ENCODE measurements at regions not wholly inside any gene's neighbourhood (a gene's known extent, or its start where the extent isn't known, plus 50 kb on each side); places are given as distances from the start of the nearest gene placed in this dataset.
"Not testable (repeated sequence)": the region's sequence is repeated elsewhere in the genome, so short reads cannot be mapped to it uniquely, and the experiment has no call there.

DNA sequence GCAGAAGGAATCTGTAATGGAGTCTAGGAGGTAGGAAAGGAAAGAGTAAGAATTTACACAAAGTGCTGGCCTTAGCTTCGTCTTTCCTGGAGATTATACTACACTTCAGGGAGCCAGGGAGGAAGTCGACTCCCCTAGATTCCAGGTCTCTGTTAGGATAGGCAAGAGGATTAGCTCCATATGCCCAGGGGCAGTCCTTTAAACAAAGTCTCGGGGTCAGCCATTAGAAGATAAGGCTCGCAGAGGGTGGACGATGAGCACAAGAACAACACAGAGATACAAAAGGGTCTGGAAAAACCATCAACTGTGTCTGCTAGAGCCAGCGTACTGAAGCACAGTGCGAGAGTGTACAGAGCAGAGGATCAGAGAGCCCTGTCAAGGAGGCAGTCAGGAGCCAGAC lies 344.7 kb upstream of the TNC start:
- DNase-seq (ENCODE audit: low read depth), result no peak

- DNase-seq (ENCODE audit: low read depth), result no peak
These were observed 348.8 kb upstream of the TNC start for GRCh38 chr9:115466756-115467155.

DNA sequence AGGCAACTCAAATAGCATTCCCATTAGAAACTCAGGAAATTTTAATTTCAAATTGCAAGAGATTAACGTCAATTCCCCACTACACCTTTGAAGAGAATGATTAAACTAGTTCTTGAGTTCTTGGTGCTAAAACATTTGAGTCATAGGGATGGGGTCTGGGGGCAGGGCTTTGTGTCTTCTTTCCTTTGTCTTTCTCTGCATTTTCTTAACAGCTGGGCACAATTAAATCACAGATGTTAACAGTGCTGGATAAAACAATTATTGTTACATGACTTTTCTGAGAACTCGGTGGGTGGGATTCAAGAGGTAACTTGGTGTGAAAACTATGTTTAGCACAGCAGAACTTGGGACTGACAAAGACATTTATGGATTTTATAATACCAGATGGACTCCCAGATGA lies 351.9 kb upstream of the TNC start:
- DNase-seq (ENCODE audit: low read depth), result peak; percentile 54

GRCh38 chr9:115473032-115473431 lies 355.1 kb upstream of the TNC start:
- not testable (repeated sequence) for DNase-seq (ENCODE audit: low read depth)

GRCh38 chr9:115481769-115482168 lies 363.8 kb upstream of the TNC start:
- no peak for DNase-seq (ENCODE audit: low read depth)

DNA sequence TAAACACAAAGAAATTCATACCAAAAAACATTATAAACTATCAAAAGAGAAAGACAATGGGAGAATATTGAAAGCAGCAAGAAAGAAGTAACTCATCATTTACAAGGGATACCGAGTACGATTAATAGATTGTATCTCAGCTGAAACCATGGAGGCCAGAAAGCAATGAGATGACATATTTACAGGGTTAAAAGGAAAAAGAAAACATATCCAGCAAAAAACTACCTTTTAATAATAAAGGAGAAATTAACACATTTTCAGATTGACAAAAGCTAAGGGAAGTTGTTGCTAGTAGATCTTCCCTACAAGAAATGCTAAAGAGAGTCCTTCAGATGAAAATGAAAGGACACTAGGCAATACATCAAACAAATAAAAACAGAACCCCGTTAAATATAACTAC lies 364.8 kb upstream of the TNC start:
- DNase-seq (ENCODE audit: low read depth), result no peak

- no peak for DNase-seq (ENCODE audit: low read depth)
These were observed 374.9 kb upstream of the TNC start for GRCh38 chr9:115492869-115493268.

DNA sequence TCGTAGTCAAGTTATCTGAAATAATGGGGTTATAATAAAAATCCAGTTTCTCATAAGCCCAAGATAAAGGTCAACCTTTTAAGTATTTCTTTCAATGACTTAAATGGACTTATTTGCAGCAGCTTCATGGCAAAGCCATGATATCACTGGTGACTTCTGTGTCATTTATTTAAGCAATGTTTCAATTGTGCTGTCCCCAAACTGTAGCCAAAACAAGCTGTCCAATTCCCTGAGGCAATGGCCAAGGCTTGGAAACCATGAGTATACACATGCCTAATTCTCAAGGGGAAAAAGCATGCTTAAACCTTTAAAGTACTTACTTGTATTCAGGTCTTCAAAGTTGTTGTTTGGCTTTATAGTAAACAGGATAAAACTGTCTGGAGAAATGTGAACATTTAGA lies 376.4 kb upstream of the TNC start:
- peak; percentile 19 for DNase-seq (ENCODE audit: low read depth)

DNA sequence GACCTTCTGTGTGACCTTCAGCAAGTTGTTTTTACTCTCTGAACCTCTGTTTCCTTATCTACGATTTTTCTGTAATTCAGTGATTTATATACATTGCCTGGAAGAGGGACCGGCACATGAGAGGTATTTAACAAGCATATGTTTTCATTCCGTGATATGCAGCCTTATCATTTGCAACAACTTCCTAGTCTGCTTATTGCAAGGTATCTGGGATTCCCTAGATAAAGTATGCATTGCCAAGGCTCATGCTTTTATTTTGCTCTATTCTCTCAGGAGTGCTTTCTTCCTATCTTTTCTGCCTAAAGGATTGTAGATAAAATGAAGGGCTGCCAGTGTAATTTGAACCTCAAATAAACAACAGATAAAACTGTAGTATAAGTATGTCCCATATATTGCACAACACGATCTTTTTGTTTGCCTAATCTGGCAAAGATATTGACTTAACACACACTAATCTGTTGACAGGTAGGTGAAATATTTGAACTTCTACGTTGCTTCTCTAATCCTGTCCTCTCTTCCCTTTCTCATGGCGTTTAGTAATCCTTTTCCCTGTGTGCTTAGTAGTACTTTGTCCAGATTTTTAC lies 377.2 kb upstream of the TNC start:
- no peak for DNase-seq (ENCODE audit: low read depth)

GRCh38 chr9:115495836-115496235 lies 377.9 kb upstream of the TNC start:
- DNase-seq (ENCODE audit: low read depth), result no peak

GRCh38 chr9:115498303-115498702 lies 380.3 kb upstream of the TNC start:
- DNase-seq (ENCODE audit: low read depth), result no peak

GRCh38 chr9:115507148-115507547 lies 389.2 kb upstream of the TNC start:
- DNase-seq (ENCODE audit: low read depth), result no peak

DNA sequence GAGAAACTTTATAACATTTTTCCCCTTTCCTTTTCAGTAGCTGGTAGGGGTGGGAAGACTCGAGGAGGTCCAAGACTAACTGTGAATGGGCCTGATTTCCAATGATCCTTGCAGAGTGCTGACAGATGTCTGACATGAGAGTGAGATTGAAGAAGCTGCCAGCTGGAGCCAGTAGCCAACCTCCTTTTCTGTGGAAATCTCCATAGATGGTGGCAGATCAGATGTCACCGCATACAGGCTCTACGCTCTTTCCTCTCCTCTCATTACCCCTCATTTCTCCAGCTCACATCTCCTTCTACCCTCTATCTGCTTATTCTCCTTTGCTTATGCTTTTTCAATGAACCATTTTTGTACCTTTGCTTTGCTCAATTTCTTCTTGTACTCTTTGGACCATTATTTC lies 395.2 kb upstream of the TNC start:
- no peak for DNase-seq (ENCODE audit: low read depth)

DNA sequence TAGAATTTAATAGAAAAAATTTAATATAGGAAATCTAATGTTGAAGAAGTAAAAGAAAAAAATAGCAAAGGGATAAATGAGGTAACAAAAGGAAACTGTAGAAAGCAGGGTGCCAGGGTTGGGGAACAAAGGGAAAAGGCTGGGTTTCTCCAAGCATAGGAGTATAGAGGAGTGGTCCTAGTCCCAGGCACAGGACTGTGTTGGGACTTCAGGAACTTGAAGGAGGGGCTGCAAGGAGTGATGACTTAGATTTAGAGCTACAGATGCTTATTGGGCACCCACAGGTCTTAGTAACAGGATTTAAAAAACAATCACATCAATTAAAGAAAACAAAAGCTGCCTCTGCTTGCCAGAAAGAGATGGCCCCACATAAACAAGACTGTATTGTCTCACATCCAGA lies 396.5 kb upstream of the TNC start:
- DNase-seq (ENCODE audit: low read depth), result no peak

DNA sequence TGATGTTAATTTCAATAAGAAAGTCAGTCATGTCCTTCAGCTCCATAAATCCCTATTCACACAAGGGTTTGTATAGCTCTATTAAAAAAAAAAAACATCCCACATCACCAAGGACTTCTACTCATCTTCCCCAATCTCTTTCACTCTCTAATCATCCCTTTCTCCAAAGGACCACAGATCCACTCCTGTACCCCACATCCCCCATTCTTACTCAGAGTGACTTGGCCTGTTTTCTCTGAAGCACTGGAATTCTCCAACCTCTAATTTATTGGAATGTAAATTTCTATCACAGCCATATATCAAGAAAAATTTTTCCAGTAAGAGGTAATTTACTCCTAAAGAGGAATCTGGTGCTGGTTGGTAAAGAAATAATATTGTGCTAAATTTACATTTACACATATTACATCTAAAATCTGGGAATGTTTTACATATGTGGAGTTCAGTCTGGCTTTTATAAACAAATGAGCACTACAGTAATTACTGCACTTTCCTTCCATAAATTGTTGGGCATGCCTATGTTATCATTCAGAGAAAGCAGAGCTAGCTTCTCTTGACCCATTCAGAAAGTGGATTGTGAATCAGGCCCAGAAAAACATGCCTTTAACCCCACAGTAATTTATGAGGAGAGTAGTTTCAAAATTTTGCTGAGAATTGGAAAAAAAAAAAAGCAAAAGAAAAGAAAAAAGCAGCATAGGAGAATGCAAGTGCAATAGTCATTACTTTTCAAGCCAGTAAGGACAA lies 399.5 kb upstream of the TNC start:
- no peak for DNase-seq (ENCODE audit: low read depth)

- no peak for DNase-seq (ENCODE audit: low read depth)
These were observed 402.7 kb upstream of the TNC start for GRCh38 chr9:115520646-115521045.

DNA sequence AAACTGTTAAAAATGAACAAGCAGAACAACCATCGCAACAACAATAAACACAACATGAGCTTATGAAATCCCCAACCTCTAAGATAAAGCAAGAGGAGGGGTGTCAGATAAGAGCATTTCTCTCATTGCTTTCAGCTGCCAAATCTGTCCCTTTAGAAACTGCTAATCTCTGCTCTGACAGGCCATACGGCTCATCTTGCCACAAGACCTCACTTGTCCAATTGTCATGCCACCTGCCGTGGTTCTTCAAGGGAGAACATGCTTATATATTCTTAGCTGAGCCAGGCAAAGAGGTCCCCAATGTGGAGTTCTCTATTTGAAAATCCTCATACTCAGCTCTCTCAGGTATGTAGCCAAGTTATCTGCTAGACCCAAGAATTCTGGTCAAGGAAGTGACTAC lies 405.0 kb upstream of the TNC start:
- DNase-seq (ENCODE audit: low read depth), result no peak

DNA sequence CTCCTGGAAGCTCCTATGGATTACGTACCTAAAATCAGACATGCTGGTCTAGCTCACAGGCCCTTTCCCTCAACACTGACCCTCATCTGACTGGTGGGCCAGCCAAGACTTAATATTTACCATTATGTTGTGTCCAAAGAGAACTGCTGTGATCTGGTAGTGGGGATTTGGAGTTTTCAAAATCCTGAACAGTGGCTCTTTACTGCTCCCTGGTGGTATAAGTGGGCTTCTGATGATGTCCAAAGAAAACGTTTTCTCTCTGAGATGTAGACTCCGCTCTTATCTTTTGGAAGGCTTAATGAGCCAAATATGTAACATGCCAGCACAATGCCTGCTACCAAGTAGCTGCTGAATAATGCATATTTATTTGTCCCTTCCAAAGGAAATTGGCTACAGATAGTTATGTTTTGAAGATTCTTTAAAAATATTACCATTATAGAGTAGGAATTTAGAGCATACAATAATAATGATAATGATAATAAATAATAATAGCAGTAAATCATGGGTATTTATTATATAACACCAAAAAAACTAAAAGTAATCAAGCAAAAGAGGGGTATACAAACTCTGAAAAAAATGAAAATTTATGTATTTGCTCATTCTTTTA lies 406.6 kb upstream of the TNC start:
- DNase-seq (ENCODE audit: low read depth), result peak; percentile 75

DNA sequence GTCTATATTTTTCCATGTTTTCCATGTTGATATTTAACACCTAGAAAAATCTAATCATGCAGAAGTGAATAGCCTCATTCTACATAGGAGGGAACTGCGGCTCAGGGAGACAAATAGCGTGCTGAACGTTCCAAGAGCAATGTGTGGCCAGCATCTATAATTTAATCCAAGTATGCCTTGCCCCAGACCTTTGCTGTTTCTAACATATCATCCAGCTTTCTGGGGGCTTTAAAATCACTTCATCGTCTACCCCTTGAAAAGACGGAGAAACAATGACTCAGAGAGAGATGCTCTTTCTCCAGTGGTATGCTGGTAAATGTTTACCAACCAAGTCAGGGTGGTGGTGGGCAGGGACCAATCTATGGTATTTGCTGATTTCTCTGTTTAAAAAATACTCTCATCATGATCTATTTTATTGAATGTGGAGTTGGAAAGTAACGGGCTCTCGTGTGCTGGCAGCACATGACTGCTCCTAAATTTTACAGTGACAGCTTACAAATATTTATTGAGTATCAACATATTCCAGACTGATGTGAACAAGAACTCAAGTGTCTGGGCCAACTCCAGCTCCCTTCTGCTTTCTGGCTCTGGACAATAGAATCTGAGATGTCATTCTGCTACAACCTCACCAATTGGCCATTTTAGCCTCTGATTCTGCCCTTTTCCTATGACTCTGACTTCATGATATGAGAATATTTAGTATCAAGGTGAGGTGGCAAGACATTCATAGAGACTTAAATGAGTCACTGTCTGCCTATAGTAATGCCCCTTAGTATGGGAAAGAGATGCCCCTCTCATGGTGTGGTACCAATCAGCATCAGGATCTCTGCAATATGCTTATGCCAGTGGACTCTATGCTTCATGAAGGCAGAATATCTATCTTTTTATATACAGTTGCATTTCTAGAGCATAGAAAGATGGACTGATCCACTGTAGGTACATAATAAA lies 407.4 kb upstream of the TNC start:
- DNase-seq (ENCODE audit: low read depth), result no peak

DNA sequence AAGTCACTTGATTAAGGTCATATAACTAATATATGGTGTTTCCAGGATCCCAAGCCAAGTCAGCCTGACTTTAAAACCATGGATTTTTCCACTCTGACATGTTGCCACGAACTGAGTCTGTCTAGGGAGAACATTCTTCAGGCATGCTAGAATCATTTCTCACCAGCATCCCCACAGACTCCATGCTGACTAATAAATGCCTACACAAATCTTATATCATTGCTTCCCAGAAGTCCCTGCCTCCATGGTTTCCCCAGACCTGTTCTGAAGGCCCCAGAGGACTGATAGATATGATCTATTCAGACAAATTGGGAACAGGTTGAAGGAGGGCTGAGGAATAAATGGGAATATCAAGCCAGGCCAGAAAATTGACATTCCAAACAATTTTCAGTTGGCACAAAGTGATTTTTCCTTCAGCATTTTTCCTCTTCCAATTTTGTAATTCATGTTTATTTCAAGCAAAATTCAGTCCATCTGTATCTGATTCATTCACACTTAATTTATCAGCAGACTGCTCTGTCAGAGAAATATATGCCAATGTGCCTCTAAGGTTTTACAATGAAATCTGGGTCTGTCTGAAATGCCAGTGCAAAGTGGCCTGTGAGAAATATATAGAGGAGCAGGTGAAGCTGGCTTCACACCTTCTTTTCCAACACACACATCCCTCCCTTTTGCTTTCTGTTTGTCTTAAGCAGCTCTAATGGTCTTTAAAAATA lies 413.6 kb upstream of the TNC start:
- DNase-seq (ENCODE audit: low read depth), result peak; percentile 58

DNA sequence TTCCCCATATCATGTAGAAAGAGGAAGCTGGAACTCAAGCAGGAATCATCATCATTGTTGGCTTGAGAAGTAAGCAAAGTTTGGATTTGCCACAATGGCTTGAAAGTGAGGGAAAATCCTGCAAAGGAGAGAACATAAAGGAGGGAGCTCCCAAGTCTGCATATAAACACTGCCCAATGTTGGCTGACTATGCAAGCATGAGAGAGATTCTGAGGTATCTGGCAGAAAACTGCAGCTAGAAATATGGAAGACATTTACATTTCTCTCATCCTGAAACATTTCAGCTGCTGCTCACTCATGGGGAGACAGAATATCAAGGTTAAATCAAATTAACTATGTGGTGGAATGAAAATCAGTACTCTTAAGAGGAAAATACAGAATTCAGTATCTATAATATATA lies 415.6 kb upstream of the TNC start:
- DNase-seq (ENCODE audit: low read depth), result no peak

DNA sequence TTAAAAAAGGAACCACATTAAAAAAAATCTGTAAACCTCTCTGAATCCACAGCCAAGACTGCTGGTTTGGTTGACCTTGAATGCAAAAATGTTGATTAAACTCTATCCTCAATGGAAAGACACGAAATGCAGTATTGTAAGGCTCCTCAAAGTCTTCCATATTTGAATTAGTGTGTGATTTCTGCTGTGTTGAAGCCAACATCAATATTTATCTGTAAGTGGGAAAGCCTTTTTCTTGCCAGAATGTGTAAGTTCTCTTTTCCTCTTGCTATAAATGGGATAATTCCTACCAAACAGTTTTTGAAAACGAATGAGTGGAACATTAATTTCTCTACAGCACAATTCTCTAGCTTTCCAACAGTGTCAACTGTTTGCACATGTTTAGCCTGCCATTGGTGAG lies 422.1 kb upstream of the TNC start:
- DNase-seq (ENCODE audit: low read depth), result no peak

Measured in RPMI7951 (cell line).